ENCODE measurements at regions not wholly inside any gene's neighbourhood (a gene's known extent, or its start where the extent isn't known, plus 50 kb on each side); places are given as distances from the start of the nearest gene placed in this dataset.

DNA sequence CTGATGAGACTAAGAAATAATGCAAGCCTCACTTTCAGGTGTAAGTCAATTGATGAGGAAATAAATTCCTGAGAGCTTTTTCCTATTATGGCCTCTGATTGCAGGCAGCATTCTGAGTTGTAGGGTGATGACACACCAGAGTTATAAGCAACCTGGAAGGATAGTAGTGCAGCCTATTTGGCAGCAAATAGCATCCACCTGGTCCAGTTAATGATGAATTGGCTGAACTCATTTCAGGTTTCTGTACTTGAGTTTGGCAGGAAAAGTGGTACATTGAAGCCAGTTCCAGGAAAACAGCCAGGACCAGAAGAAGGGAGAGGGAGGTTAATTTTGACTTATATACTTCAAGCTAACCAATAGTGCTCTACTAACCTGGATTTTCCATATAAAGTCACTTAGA is 316.8 kb downstream of the NAF1 start:
- TF ChIP-seq POLR2A (IDR thresholded peaks at IDR 0.05): no peak
- TF ChIP-seq, protein P1, sequence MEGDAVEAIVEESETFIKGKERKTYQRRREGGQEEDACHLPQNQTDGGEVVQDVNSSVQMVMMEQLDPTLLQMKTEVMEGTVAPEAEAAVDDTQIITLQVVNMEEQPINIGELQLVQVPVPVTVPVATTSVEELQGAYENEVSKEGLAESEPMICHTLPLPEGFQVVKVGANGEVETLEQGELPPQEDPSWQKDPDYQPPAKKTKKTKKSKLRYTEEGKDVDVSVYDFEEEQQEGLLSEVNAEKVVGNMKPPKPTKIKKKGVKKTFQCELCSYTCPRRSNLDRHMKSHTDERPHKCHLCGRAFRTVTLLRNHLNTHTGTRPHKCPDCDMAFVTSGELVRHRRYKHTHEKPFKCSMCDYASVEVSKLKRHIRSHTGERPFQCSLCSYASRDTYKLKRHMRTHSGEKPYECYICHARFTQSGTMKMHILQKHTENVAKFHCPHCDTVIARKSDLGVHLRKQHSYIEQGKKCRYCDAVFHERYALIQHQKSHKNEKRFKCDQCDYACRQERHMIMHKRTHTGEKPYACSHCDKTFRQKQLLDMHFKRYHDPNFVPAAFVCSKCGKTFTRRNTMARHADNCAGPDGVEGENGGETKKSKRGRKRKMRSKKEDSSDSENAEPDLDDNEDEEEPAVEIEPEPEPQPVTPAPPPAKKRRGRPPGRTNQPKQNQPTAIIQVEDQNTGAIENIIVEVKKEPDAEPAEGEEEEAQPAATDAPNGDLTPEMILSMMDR (IDR thresholded peaks at IDR 0.05): no peak

Data from uterus (tissue), 2 donors.